Inflammatory macrophage treated with lipopolysaccharide for 1 hour (primary cell): ENCODE measurements at regions not wholly inside any gene's neighbourhood (a gene's known extent, or its start where the extent isn't known, plus 50 kb on each side); places are given as distances from the start of the nearest gene placed in this dataset.

Experiments
- DNase-seq, 2 donors: peaks; one replicate each; pipeline ENCODE4 v3.0.0-alpha.2; 2020 to 2022

- no peak for DNase-seq
Measured at GRCh38 chr9:16099732-16100536, 547.1 kb downstream of the CCDC171 start.

- DNase-seq: no peak
Measured at GRCh38 chr9:16100537-16101091, 547.8 kb downstream of the CCDC171 start.

GRCh38 chr9:16102154-16102553, 549.3 kb downstream of the CCDC171 start:
- DNase-seq: no peak

GRCh38 chr9:16103620-16104397, 551.0 kb downstream of the CCDC171 start:
- DNase-seq: no peak

- DNase-seq: no peak
Measured at GRCh38 chr9:16105168-16106020, 552.6 kb downstream of the CCDC171 start.

GRCh38 chr9:16106021-16106571, 553.3 kb downstream of the CCDC171 start:
- DNase-seq: no peak

GRCh38 chr9:16112116-16112515, 559.3 kb downstream of the CCDC171 start:
- no peak for DNase-seq

- DNase-seq: no peak
Measured at GRCh38 chr9:16115994-16116393, 563.2 kb downstream of the CCDC171 start.

GRCh38 chr9:16118043-16118442, 565.2 kb downstream of the CCDC171 start:
- no peak for DNase-seq

GRCh38 chr9:16119261-16120230, 566.7 kb downstream of the CCDC171 start:
- no peak for DNase-seq

GRCh38 chr9:16120231-16120641, 567.4 kb downstream of the CCDC171 start:
- no peak for DNase-seq

GRCh38 chr9:16120727-16121126, 567.9 kb downstream of the CCDC171 start:
- no peak for DNase-seq

- no peak for DNase-seq
Measured at GRCh38 chr9:16121168-16121567, 568.3 kb downstream of the CCDC171 start.

GRCh38 chr9:16121601-16122286, 568.9 kb downstream of the CCDC171 start:
- DNase-seq: no peak

- DNase-seq: no peak
Measured at GRCh38 chr9:16125629-16126028, 572.8 kb downstream of the CCDC171 start.

GRCh38 chr9:16126042-16126441, 573.2 kb downstream of the CCDC171 start:
- no peak for DNase-seq

- no peak for DNase-seq
Measured at GRCh38 chr9:16128003-16128402, 575.2 kb downstream of the CCDC171 start.

- DNase-seq: no peak
Measured at GRCh38 chr9:16131264-16131663, 578.4 kb downstream of the CCDC171 start.

GRCh38 chr9:16132513-16132912, 579.7 kb downstream of the CCDC171 start:
- DNase-seq: no peak

GRCh38 chr9:16133032-16133431, 580.2 kb downstream of the CCDC171 start:
- DNase-seq: no peak
